Subcutaneous abdominal adipose tissue (tissue), 5 donors: ENCODE measurements at regions not wholly inside any gene's neighbourhood (a gene's known extent, or its start where the extent isn't known, plus 50 kb on each side); places are given as distances from the start of the nearest gene placed in this dataset.

Source experiments
- H3K27ac ChIP-seq: one replicate; pipeline ENCODE4 v1.7.0; 2013; ENCODE audit warnings: low read depth, mild to moderate bottlenecking, inconsistent platforms, low read length, moderate library complexity
- H3K27me3 ChIP-seq, 5 donors: one replicate each; pipeline ENCODE4 v1.7.0; 2013; ENCODE audit warnings: low read length in 5 of 5, inconsistent platforms in 1 of 5; ENCODE audit not compliant: control insufficient read depth in 5 of 5, insufficient read depth in 4 of 5
- H3K36me3 ChIP-seq, 5 donors: one replicate each; pipeline ENCODE4 v1.7.0; 2013; ENCODE audit warnings: low read length in 5 of 5; ENCODE audit not compliant: control insufficient read depth in 5 of 5, insufficient read depth in 5 of 5
- H3K4me1 ChIP-seq, 5 donors: one replicate each; pipeline ENCODE4 v1.7.0; 2013; ENCODE audit warnings: low read length in 5 of 5, mild to moderate bottlenecking in 3 of 5, moderate library complexity in 1 of 5; ENCODE audit not compliant: control insufficient read depth in 5 of 5, insufficient read depth in 5 of 5
- H3K4me3 ChIP-seq, 5 donors: one replicate each; pipeline ENCODE4 v1.7.0; 2013; ENCODE audit warnings: low read length in 5 of 5, low read depth in 1 of 5
- H3K9ac ChIP-seq, 5 donors: one replicate each; pipeline ENCODE4 v1.7.0; 2013; ENCODE audit warnings: low read length in 5 of 5, mild to moderate bottlenecking in 4 of 5, moderate library complexity in 3 of 5
- H3K9me3 ChIP-seq, 5 donors: one replicate each; pipeline ENCODE4 v1.7.0; 2013; ENCODE audit warnings: low read length in 5 of 5; ENCODE audit not compliant: control insufficient read depth in 5 of 5
- donor health status: healthy.
- donor health status: healthy.
- donor health status: healthy.
- donor health status: healthy.
- donor health status: healthy.

DNA sequence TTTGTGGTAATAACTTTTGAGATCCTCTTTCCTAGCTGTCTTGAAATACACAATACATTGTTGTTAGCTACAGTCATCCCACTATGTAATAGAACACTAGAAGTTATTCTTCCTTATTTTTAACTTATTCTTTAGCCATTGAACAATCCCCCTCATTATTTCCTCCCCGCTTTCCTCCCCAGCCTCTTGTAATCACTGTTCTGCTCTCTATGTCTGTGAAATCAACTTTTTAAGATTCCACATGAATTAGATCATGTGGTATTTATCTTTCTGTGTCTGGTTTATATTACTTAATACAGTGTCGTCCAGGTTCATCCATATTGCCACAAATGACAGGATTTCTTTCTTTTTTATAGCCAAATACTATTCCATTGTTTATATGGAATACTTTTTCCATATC, 72.9 kb downstream of the SLC10A2 start:
- no peaks in the 10 kb centered on the region for H3K4me1 ChIP-seq
- peaks cover 0 to 4% (median 0%) of the 10 kb centered on the region in 5 donors for H3K9me3 ChIP-seq
- H3K4me3 ChIP-seq, result no peak overlapping the region
- H3K27ac ChIP-seq, result no peak overlapping the region
- no peak overlapping the region for H3K9ac ChIP-seq
- H3K36me3 ChIP-seq, result no peaks in the 10 kb centered on the region
- no peaks in the 10 kb centered on the region for H3K27me3 ChIP-seq

DNA sequence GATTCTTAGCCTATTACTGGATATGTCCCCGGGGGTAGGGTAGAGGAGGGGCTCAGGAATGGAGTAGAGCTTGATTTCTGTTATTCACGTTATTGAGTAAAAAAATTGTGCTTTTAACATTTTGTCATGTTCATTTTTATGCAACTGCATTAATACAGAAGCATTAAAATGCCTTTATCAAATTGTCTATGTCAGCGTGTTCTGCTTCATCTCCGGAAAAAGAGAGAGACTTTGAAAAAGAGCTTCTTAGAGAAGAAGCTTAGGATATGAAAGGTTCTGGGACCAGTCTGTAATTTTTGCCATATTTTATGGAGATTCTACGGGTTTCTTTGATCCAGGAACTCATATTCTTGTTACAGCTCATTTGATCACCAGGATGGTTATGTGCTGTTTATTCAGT, 82.0 kb downstream of the SLC10A2 start:
- Histone ChIP-seq H3K27me3 (no peaks in the 10 kb centered on the region), H3K9ac (no peak overlapping the region), H3K27ac (no peak overlapping the region), H3K4me3 (no peak overlapping the region), H3K9me3 (peaks cover 0 to 14% (median 7%) of the 10 kb centered on the region in 5 donors), H3K36me3 (no peaks in the 10 kb centered on the region), H3K4me1 (no peaks in the 10 kb centered on the region)

DNA sequence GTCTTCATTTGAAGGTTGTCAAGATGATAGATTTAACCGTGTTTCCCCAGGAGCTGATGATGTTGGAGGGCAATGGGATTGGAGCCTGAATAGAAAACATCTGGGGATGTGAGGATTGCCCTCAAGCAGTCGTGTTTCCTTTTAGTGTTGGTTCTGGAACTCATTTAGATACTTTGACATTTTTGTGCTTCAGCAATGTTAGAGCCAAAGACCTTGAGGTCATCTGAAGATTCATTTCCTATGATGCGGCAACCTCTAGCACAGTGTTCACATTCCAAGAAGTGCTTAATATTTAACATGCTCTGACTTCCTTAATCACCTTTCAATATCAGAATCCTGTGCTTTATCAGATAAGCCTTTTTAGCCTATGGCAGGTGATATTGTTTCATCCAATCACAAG, 82.7 kb downstream of the SLC10A2 start:
- Histone ChIP-seq H3K27ac (no peak overlapping the region), H3K4me1 (no peaks in the 10 kb centered on the region), H3K27me3 (no peaks in the 10 kb centered on the region), H3K9ac (no peak overlapping the region), H3K9me3 (peaks cover 0 to 14% (median 7%) of the 10 kb centered on the region in 5 donors), H3K36me3 (no peaks in the 10 kb centered on the region), H3K4me3 (no peak overlapping the region)

DNA sequence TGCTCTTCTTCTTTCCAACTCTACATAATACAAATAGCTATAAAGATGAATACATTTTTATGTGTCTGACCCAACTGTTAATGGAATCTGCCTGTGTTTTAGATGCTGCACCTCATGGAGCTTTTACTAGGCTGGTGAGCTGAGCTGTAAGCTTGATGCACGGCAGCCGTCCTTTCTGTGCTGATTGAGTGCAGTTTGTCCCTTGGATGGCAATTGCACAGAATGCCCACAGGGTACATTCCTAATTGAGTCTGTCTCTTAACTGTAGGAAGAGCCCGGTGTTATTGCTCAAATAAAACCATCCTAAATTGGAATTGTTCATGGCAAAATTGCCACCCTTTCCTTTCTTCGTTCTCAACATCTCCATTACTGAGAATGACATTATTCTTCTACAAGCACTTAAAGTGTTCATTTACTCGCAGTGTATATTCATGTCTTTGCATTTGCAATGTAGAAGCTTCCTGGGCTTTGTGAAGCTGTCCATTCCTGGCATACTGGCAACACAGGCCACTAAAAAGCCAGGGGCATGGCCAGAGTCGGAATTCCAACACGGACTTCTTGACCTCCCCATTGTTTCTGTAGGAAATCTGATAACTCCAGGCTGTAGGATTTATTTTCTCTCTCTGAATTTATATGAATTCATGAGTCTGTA, 85.8 kb downstream of the SLC10A2 start:
- Histone ChIP-seq H3K27ac (no peak overlapping the region), H3K9ac (no peak overlapping the region), H3K36me3 (no peaks in the 10 kb centered on the region), H3K4me3 (no peak overlapping the region), H3K9me3 (peaks cover 0 to 2% (median 0%) of the 10 kb centered on the region in 5 donors), H3K27me3 (no peaks in the 10 kb centered on the region), H3K4me1 (peaks cover 0 to 5% (median 0%) of the 10 kb centered on the region in 5 donors)

- H3K9ac ChIP-seq, result peak overlapping the region in 1 of 5 donors; percentile 13
- peaks cover 0 to 5% (median 2%) of the 10 kb centered on the region in 5 donors for H3K27me3 ChIP-seq
- no peak overlapping the region for H3K27ac ChIP-seq
- H3K9me3 ChIP-seq, result no peaks in the 10 kb centered on the region
- H3K4me1 ChIP-seq, result peaks cover 0 to 5% (median 0%) of the 10 kb centered on the region in 5 donors
- H3K4me3 ChIP-seq, result peak overlapping the region; percentile 25 to 64 (median 41)
- H3K36me3 ChIP-seq, result no peaks in the 10 kb centered on the region
Observed at GRCh38 chr13:102978168-102978567, 88.0 kb downstream of the SLC10A2 start.

- Histone ChIP-seq H3K4me3 (peak overlapping the region in 4 of 5 donors; percentile 25 to 64 (median 38)), H3K36me3 (no peaks in the 10 kb centered on the region), H3K27me3 (peaks cover 0 to 5% (median 2%) of the 10 kb centered on the region in 5 donors), H3K27ac (no peak overlapping the region), H3K9ac (no peak overlapping the region), H3K9me3 (no peaks in the 10 kb centered on the region), H3K4me1 (peaks cover 0 to 5% (median 0%) of the 10 kb centered on the region in 5 donors)
Observed at GRCh38 chr13:102977471-102977870, 88.7 kb downstream of the SLC10A2 start.

DNA sequence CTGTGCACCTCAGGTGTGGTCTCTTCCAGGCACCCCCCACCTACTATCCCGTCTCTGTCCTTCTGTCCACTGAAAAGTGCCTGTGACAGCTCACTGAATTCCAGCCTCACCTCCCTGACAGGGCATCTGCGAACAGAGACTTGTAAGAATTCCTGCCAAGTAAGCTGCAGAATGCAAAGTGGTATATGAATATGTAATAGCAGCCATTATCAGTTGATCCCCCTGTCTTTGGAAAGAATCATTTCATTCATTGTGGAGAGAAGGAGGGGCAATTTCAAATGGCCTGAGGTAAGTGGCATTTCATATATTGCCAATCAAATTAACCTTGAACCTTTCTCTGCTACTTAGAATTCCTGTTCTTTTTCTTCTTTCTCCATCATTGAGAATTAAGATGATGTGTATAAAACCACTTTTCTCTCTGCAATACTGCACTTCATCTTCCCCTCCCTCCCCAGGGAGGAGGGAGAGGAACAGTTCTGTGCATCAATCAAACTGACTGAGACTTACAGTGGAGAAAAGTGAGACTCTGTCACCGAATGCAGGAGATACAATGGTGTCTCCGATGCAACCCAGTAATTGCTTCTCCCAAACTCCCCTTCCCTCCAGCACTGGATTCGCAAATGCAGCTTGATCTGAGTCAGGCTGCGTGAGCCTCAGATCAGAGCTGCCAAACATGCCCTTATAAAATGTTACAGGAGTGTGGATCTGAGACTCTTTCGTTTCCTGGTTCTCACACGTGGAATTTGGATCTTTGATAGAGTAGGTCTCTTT, 91.7 kb downstream of the SLC10A2 start:
- Histone ChIP-seq H3K9me3 (no peaks in the 10 kb centered on the region), H3K9ac (no peak overlapping the region), H3K4me1 (peaks cover 0 to 5% (median 0%) of the 10 kb centered on the region in 5 donors), H3K27me3 (peaks cover 0 to 5% (median 2%) of the 10 kb centered on the region in 5 donors), H3K4me3 (no peak overlapping the region), H3K27ac (no peak overlapping the region), H3K36me3 (no peaks in the 10 kb centered on the region)

DNA sequence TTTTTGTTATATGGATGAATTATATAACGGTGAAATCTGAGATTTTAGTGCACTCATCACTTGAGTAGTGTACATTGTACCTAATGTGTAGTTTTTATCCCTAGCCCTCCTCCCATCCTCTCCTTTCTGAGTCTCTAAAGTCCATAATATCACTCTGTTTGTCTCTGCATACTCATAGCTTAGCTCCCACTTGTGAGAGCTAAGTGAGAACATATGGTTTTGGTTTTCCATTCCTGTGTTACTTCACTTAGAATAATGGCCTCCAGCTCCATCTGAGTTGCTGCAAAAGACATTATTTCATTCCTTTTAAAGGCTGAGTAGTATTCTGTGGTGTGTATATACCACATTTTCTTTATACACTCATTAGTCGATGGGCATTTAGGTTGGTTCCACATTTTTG, 94.0 kb downstream of the SLC10A2 start:
- Histone ChIP-seq H3K36me3 (no peaks in the 10 kb centered on the region), H3K27ac (no peak overlapping the region)

GRCh38 chr13:102970542-102970941, 95.7 kb downstream of the SLC10A2 start:
- Histone ChIP-seq H3K36me3 (no peaks in the 10 kb centered on the region), H3K4me1 (no peaks in the 10 kb centered on the region), H3K27me3 (peaks cover 0 to 5% (median 2%) of the 10 kb centered on the region in 5 donors), H3K9ac (no peak overlapping the region), H3K4me3 (no peak overlapping the region), H3K9me3 (no peaks in the 10 kb centered on the region), H3K27ac (no peak overlapping the region)

More for the DNA sequence above, 94.0 kb downstream of the SLC10A2 start:
- peaks cover 0 to 5% (median 2%) of the 10 kb centered on the region in 5 donors for H3K27me3 ChIP-seq
- H3K9ac ChIP-seq, result no peak overlapping the region
- H3K9me3 ChIP-seq, result no peaks in the 10 kb centered on the region
- no peaks in the 10 kb centered on the region for H3K4me1 ChIP-seq
- H3K4me3 ChIP-seq, result no peak overlapping the region

GRCh38 chr13:102968572-102969228, 97.5 kb downstream of the SLC10A2 start:
- H3K4me1 ChIP-seq, result no peaks in the 10 kb centered on the region
- H3K36me3 ChIP-seq, result no peaks in the 10 kb centered on the region
- H3K9me3 ChIP-seq, result no peaks in the 10 kb centered on the region
- no peak overlapping the region for H3K27ac ChIP-seq
- H3K27me3 ChIP-seq, result peaks cover 0 to 2% (median 0%) of the 10 kb centered on the region in 5 donors
- H3K9ac ChIP-seq, result no peak overlapping the region
- H3K4me3 ChIP-seq, result no peak overlapping the region
